NCI-H146 treated with DMSO at 0.1 percent for 48 hours (cell line): ENCODE measurements at regions not wholly inside any gene's neighbourhood (a gene's known extent, or its start where the extent isn't known, plus 50 kb on each side); places are given as distances from the start of the nearest gene placed in this dataset.
"Not testable (repeated sequence)": the region's sequence is repeated elsewhere in the genome, so short reads cannot be mapped to it uniquely, and the experiment has no call there.

Experiments used
- DNase-seq: peaks from one replicate; lab custom pipeline; 2025; ENCODE audit not compliant: unreplicated experiment; lab: John Stamatoyannopoulos, UW

DNA sequence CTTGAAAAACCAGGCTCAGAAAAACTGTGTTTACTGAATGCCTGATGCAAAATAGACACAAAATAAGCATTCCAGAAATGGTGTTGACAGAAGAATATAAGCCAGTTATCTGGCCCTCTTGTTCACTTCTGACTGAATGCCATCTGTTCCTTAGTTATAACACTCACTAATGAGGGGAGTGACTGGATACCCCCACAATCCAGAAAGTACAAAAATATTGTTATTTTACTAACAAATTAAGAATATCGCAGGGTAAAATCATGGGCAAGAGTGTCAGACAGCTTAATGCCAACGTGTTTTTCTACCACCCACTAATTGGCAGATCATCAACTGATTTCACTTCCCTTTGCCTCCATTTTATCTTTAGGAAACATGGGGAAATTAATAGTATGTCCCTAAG lies 477.3 kb upstream of the FLRT2 start:
- DNase-seq, result no peak

- no peak for DNase-seq
Observed at GRCh38 chr14:85054178-85054577, 475.8 kb upstream of the FLRT2 start.

DNA sequence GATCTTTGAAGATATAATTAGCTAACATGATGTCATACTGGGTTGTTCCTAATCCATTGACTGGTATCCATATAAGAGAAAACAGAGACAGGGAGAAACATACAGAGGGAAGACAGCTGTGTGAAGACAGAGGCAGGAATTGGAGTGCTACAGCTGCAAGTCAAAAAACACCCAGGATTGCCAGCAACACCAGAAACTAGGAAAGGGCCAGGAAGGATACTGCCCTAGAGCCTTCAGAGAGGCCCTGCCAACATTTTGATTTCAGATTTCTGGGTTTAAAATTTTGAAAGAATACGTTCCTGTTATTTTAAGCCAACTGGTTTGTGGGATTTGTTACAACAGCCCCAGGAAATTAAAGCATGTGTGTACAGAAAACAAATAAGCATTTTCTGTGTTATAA lies 473.7 kb upstream of the FLRT2 start:
- DNase-seq, result no peak

DNA sequence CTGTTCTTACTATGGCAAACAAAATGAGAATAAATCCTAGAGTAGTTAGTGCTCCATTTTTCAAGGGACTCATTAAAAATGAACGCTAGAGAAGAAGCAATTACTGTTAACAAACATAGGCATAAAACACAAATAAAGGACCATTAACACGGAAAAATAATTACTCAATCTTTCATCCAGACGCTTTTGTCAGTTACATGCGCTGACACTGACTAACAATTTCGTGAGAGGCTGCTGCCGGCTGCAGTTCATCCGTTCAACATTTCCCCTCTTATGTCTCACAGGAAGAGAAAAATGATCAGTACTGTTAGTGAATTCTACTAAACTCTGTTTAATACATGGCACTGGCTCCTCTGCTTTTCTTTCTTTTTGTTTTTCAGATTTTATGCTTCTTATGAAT lies 472.7 kb upstream of the FLRT2 start:
- no peak for DNase-seq

DNA sequence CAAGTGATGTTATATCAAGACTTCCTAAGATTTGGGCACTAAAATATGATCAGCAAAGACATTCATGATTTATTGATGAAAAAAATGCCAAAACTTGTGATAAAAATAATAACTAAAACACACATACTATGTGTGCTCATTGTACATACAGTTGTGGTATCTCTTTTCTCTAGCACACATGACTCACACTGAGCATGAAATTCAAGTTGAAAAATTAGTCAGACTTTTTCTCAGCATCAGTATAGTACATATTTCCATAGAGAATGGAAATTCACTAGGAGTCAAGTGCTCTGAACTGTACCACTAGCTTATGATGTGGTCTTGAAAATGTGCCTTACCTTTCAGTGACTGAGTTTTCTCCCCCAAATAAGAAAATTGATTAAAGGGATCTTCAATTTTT lies 471.8 kb upstream of the FLRT2 start:
- no peak for DNase-seq

DNA sequence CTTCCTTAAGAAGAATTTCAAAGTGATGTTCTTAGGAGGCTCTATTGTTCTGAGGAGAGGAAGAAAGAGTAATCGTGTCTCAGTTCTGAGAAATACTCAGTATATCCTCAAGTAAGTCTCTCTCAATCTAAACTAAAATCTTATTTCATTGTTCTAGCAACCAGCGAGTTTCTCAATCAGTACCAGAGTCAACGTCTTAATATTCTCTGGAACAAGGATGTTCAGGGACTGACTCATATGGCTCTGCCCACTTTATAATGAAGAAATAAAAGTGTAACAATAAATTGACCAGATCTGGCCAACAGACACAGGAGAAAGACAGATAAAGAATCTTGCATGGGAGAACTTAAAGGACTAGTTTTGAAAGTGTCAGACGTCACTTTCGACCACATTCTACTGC lies 469.8 kb upstream of the FLRT2 start:
- DNase-seq, result no peak

DNA sequence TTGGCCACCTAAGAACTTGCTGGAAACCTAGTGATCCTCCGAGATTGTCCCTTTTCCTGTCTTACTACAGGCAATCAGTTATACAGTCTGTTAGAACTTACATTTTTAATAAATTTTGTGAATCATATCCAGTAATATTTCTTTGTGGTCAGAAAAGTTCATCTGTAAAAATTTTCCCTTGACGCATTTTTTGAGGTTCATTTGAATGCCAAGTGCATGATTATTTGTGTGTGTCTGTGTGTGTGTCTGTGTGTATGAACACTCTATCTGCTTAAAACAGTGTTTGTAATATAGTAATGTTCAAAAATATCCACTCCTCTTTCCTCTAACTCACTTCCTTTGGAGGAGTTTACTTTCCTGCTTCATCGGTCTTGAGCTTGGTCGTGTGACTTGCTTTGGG lies 468.7 kb upstream of the FLRT2 start:
- no peak for DNase-seq

GRCh38 chr14:85063747-85064146 lies 466.2 kb upstream of the FLRT2 start:
- no peak for DNase-seq

GRCh38 chr14:85071447-85071846 lies 458.5 kb upstream of the FLRT2 start:
- DNase-seq, result no peak

GRCh38 chr14:85074955-85075354 lies 455.0 kb upstream of the FLRT2 start:
- DNase-seq, result no peak

- no peak for DNase-seq
Observed at GRCh38 chr14:85075694-85076476, 454.1 kb upstream of the FLRT2 start.

DNA sequence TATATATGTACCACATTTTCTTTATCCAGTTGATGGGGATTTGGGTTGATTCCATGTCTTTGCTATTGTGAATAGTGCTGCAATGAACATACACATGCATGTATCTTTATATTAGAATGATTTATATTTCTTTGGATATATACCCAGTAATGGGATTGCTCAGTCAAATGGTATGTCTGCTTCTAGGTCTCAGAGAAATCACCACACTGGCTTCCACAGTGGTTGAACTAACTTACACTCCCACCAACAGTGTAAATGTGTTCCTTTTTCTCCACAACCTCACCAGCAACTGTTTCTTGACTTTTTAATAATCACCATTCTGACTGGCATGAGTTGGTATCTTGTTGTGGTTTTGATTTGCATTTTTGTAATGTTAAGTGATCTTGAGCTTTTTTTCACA lies 452.2 kb upstream of the FLRT2 start:
- DNase-seq, result not testable (repeated sequence)

GRCh38 chr14:85079842-85080730 lies 449.9 kb upstream of the FLRT2 start:
- no peak for DNase-seq

GRCh38 chr14:85084344-85084743 lies 445.6 kb upstream of the FLRT2 start:
- DNase-seq, result no peak

GRCh38 chr14:85085981-85086380 lies 444.0 kb upstream of the FLRT2 start:
- DNase-seq, result no peak

GRCh38 chr14:85087201-85087600 lies 442.7 kb upstream of the FLRT2 start:
- no peak for DNase-seq

DNA sequence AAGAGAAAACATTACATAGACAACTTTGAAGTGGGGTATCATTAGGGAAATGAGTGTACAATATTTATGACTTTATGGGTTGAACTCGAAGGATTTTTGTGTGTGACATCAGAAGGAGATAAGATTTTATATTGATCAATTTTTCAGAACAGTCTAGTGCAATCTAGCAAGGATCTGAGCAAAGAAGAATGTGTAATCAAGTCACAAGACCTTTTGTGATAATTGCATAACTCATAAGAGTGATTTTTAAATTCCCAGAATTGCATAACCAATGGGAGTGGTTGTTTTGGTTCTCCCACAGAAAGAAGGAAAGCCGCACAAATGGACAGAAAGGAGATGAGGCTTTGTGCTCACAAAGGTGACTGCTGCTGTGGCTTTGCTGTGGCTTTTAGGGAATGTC lies 441.8 kb upstream of the FLRT2 start:
- DNase-seq, result no peak

- DNase-seq, result no peak
Observed at GRCh38 chr14:85090681-85091080, 439.3 kb upstream of the FLRT2 start.

GRCh38 chr14:85093631-85094330 lies 436.2 kb upstream of the FLRT2 start:
- DNase-seq, result no peak

DNA sequence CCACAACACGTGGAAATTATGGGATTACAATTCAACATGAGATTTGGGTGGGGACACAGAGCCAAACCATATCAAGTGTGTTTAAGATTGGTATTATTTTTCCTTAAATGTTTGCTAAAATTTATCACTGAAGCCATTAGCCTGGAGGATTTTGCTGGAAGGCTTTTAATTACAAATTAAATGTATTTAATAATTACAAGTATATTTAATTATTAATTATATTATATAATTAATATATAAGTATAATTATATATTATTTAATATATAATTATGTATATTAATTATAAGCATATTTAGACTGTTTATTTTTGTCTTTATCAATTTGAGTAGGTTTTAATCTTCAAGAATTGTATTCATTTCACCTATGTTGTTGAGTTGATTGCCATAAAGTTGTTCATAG lies 427.4 kb upstream of the FLRT2 start:
- no peak for DNase-seq

DNA sequence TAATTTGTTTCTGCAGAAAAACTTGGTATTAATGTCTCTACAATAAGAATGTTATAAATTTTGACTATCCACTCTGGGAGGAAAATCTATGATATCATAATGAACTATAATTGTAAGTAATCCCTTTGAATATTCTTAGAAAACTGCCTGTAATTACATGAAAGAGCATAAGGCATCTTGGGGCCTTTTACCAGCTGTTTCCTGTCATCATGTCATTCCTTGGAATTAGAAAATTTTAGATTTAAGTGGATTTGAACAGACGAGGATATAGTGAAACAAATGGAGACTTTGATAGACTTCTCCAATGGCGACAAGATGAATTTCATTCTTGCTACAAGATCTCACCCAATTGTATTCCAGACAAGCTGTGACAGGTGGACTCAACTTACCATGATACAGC lies 423.4 kb upstream of the FLRT2 start:
- no peak for DNase-seq

DNA sequence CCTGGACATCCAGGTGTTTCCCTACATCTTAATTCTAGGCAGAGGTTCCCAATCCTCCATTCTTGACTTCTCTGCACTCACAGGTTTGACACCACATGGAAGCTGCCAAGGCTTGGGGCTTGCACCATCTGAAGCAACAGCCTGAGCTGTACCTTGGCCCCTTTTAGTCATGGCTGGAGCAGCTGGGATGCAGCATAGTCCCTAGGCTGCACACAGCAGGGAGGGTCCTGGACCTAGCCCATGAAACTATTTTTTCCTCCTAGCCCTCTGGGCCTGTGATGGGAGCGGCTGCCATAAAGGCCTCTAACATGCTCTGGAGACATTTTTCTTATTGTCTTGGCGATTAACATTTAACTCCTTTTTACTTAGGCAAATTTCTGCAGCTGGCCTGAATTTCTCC lies 417.2 kb upstream of the FLRT2 start:
- no peak for DNase-seq
